GM21825 (cell line): ENCODE measurements at regions not wholly inside any gene's neighbourhood (a gene's known extent, or its start where the extent isn't known, plus 50 kb on each side); places are given as distances from the start of the nearest gene placed in this dataset.

ENCODE experiments used
- ATAC-seq: cut with Tn5 transposase; IDR thresholded peaks from one replicate; pipeline ENCODE4 v1.9.1; 2021; ENCODE audit warnings: mild to moderate bottlenecking, moderate library complexity; ENCODE audit not compliant: unreplicated experiment

DNA sequence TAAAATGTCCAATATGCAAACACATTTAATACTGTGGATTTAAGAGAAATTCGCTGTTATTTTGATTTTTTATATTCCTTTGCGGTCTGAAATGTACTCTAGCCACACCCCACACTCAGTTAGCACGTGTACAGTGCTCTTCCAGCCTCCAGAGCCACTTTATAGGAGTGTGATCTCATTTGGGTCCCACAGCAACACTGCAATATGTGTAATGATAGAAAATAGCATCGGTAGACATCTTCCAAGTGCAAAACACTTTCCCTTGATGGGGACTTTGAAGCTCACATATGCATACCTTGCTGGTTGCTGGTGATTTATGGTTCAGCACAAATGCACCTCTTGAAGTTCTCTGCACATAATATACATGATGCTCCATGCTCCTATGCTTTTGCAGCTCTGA is 148.3 kb downstream of the GAS1 start:
- ATAC-seq, result no peak

DNA sequence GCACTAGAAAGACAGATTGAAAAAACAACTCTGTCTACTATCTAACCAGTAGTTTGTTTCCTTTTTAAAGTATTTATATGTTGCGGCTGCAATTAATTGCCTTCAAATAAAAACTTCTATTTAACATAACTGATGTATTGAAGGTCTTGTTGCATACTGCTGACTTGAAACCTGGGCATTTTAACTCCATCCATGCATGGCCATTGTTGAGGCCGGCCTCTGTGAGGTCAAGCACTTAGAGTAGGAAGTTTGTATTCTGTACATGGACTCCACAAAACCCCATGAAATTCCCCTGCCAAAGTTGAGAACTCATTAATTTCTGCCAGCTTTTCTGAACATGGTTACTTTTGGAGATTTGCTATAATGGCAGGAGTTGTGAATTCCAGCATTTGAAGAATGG is 150.6 kb downstream of the GAS1 start:
- ATAC-seq, result no peak

DNA sequence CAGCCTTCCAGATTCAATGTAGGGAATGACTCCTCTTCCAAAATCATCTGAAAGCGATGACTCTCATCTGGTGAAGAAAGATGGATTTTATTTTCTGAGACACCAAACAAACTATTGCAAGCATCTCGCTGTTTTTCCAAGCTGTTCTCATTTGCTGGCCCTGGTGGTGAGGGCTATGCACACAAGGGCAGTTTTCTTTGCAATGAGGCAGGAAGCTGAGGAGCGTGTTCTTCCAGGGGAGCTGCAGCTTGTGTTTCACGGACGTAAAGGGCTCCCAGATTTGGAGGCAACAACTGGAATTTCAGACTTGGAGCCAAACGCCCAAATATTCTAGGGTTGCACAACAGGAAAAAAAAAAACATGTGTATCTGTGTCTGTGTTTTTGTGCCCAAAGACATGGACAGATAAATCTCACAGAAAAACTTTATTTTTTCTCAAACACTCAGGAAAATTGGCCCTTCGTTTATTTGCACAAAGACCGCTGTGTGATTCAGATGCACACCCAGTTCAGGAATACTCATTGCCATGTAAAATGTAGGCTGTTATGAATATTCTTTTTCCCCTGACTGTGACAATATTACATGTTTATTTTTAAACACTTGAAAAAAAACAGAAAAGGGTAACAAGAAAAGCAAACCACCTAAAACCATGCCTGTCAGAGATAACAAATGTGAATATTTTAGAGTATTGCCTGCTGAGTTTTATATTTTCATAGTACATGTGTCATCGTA is 151.3 kb downstream of the GAS1 start:
- no peak for ATAC-seq

DNA sequence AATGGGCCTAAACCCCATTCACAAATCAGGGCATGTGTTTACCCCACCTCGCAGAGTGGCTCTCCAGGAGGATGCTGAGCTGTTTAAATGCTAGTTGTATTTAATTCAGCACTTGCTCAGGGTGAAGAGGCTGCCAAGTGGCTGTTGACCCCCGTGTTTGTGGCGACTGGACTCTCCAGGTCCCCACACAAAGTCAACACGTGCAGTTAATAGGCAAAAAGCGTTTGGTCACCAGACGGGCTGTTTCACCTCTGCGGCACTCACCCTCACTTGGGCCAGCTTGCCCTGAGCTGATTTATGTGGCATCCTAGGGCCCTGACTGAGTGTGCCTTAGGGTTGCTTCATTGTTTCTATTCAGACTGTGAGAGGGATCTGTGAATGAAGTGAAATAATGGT is 152.3 kb downstream of the GAS1 start:
- ATAC-seq, result no peak

DNA sequence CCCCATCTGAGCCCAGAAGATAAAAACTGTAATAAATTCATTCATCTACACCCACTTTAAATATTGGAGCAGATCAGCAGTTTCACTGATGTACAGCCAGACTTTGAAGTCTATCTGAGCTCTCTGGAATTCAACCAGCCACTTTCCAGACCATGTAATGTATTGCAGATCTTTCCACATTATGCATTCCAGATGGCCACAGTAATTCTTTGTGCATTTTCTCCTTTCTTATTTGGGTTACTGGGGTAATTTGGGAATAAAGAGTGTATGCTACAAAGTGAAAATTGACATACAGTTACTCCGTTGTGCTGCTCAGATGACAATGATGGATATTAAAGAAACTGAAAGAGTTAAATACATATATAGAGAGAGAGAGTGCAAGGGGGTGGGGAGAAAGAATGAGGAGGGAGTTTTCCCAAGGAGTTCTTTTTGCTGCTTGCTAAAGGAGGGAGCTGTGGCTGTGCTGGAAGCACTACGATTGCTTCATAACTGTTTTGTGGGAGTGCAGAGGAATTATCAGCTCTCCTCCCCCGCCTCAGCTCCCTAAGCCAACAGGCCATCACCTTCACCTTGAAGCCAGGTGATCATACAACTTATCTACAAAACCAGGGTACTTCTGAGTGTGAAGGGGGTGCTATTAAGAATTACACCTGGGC is 152.8 kb downstream of the GAS1 start:
- ATAC-seq, result no peak

DNA sequence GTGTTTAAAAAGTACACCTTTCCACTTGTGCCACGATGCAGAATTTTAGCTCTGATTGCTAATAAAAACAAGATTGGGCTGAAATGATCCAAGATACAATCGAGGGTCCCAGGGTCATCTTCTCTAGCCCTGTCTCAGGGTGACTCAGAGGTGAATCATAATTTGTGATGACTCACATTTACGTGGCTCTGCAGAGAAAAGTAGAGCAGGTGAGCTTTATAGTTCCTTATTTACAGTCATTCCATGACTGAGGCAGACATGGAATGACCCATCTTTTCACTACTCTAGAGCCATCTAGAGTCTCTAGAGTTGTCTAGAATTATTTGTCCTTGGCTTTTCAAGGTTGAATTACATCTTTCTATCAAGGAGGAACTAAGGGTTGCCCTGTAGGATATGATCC is 155.2 kb downstream of the GAS1 start:
- ATAC-seq, result no peak

DNA sequence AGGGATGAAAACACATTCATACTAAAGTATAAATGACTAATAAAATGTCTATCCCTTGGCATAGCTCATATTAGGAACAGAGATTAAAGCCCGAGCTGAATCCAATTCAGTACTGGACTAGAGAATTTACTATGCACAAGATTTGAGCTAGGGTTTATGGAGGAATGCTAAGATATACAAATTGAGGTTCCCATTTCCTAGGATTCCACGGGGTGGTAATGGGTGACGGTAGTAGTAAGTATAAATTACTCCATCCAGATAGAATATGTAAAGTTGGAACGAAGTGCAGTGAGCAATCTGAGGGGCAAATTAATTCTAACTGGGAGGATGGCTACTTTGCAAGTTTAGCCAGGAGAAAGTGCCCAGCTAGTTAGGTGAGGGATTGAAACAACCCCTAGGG is 156.5 kb downstream of the GAS1 start:
- ATAC-seq, result no peak

DNA sequence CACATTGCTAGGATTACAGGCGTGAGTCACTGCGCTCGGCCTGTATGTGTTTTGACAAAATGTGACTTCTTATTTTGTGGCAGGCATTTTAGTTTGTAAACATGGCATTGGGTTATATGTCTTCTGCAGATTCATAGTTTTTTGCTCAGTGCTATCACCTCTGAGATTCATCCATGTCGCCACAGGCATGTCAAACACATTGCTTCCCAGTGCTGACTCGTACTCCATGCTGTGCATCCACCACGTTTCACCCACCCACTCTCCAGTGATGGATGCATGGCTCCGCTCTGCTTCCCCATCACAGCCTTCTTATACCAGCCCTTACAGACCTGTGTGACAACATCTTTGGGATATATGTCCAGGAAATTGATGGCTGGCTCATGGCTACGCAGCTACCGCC is 158.8 kb downstream of the GAS1 start:
- ATAC-seq, result no peak

DNA sequence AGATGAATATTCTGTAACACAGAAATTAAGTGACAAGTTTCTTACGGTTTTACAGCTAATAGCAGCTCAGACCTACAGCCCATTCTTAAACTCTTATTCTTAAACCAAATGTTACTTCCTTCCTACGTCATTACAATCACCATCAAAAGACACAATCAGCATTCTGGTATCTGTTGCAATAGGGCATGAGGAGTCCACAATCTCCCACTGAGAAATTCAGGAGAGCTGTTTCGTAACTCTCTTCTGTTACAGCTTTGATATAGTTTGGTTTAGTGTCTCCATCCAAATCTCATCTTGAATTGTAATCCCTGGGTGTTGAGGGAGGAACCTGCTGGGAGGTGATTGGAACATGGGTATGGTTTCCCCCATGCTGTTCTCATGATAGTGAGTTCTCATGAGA is 163.4 kb downstream of the GAS1 start:
- no peak for ATAC-seq

DNA sequence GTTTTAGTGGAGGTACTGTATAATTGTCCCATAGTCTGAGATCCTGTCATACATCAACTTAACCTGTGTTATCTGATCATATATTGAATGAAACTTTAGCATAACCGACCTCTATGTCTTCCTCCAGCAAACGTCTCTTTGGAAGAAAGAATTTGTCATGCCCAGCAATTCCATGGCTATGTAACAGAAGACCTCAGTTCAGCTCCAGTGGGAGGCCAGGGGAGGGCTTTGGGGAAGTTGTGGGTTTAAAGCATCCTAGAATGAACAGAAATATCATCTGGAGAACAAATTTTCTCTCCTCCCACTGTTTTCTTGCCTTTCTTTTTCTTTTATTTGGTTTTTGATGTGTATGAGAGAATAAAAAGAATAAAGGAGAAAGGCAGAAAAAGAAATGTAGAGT is 164.5 kb downstream of the GAS1 start:
- no peak for ATAC-seq

DNA sequence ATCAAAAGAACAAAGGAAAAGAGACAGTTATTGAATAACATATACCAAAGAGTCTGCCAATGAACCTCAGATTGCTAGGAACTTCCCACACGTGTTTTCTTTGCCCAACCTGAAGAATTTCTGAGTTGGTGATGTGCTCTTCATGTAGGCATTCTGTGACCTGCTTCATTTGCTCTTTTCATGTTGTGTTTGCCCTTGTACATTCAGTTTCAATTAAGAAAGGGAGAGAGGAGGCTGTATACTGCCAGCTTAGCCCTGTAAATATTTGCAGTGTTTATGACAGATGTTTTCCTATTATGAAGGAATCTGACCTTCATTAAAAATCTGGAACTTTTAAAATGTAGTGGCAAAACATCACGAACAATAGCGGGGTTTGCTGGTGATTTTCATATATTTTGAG is 168.5 kb downstream of the GAS1 start:
- ATAC-seq, result no peak

DNA sequence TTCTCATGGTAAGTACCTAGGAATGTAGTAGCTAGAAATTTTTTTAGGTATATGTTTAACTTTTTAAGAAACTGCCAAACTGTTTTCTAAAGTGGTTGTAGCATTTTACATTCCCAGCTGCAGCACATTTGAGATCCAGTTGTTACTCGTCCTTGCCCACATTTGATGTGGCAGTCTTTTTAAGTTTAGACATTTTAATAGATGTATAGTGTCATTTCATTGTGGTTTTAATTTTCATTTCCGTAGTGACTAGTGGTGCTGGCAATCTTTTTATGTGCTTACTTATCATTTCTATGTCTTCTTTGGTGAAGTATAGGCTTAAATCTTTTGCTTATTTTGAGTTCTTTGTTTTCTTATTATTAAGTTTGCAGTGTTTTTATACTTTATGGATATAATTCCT is 171.6 kb downstream of the GAS1 start:
- ATAC-seq, result no peak

DNA sequence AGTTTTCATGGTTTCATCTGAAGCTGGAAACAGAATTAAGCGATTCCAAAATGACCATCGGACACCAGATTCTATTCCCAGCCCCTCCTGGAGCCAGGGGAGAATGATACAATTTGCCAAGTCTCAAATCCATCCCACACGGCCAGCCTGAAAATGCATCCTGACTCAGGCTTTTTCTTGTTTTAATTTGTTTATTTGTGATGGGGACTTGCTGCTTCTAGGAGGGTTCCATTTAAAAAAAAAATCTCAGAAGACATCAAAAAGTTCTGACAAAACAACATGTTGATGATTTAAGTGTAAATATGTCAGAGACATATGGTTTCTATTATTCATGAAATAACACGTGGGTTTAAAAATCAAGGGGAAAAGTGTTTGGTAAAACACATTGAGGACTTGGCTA is 173.2 kb downstream of the GAS1 start:
- no peak for ATAC-seq

DNA sequence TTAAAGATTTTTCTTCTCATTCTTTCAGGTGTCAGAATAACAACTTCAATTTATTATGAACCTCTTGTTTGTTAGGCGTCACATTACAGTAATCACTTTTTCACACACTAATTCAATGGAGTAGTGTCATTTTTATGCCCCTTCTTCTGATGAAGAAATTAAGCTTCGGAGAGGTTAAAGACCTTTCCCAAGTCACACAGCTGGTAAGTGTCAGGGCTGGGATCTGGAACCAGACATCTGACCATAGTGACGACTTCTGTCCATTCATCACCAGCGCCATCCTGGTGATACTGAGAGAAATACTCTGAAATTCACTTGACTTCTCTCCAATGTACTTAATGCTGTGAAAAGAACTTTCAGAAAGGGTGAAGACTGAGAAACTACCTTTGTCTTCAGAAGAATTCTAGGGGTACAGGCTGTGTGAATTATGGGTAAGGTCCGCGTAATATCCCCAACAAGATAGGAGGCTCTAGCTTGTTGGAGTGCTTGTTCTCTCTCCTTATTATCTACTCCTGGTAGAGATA is 173.8 kb downstream of the GAS1 start:
- no peak for ATAC-seq

DNA sequence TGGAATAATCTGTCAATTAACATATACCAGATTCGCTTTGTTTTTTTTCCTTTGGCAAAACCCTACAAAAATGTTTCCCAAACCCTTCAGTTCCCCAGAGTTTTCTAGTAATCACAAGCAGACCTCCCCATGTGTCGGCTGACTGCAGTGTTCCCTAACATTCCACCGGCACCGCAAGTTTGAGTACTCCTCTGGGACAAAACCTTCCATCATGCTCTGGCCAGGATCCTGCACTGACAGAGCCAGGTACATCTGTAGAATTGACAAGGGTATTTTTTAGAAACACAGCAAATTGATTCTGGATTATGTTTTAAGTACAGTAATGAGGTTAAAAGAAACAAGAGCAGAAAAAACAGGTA is 174.7 kb downstream of the GAS1 start:
- no peak for ATAC-seq

DNA sequence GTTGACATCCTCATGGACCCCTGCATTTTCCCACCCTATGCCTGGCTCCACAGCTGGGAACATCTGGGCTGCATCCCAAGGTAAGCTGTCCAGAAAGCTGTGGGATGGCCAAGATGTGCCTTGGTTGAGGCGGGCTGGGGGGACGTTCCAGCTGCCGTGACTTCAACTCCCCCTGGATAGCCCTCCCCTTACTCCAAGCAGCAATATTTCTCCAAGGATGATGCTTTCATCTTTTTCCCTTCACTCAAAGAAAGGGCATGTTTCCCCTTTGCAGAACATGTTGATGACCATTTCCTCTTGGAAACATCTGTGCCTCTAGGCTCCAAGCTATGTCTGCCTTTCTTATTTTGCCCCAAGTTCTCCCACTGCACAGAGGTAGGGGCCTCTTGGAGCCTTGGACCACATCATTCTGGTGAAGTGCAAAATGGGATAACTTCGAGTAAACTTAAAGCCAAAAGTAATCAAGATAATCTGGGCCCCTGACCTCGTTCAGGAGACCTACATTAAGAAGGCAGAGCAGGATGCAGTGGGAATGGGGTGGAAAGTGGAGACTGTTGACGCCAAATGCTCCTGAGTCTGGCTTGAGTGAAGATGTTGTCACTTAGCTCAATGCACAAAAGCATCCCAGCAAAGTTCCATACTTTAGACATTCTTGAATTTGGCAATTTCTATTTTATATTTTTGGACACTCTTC is 175.2 kb downstream of the GAS1 start:
- ATAC-seq, result no peak

DNA sequence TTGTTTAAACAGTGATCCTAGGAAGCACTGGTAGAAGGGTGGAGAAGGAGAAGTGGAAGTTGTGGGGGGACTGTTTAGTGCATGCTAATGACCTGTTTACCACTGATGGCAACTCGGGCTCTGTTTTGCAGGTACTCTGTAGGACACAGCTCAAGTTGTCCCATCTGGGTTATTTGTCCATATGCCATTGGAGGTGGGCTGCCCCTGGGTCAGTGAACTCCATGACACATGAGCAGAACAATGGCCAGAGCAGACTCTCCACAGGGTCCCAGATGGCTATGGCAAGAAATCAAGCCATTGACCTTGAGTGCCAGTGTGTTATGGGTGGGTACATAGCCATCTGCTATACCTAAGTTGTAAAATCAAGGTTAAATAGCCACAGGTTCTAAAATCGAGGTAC is 175.9 kb downstream of the GAS1 start:
- no peak for ATAC-seq

DNA sequence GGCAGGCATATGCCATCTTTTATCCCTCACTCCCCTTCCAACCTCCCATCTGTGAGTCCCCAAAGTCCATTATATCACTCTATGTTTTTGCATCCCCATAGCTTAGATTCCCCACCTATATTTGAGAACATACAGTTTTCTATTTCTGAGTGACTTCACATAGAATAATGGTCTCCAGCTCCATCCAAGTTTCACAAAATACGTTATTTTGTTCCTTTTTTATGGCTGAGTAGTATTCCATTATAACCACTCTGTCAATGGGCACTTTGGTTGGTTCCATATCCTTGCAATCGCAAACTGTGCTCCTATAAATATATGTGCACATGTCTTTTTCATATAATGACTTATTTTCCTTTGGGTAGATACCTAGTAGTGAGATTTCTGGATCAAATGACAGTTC is 178.6 kb downstream of the GAS1 start:
- no peak for ATAC-seq

DNA sequence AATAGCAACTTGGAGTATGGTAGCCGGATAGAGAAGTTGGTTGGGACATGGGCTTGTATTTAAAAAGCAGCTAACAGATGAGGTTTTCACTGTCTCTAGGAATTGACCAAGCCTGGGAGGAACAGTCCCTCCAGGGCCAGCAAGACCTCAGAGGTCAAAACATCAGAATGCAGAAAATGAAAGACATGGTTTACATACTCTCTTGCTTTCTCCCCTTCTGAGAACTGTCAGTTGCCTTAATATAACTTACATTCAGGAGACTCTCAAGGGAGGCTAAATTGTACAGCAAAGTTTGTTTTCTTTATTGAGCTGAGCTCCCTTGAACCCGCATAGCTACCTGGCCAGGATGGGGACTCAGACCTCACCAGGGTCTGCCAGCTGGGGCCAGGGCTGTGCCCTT is 179.3 kb downstream of the GAS1 start:
- no peak for ATAC-seq

DNA sequence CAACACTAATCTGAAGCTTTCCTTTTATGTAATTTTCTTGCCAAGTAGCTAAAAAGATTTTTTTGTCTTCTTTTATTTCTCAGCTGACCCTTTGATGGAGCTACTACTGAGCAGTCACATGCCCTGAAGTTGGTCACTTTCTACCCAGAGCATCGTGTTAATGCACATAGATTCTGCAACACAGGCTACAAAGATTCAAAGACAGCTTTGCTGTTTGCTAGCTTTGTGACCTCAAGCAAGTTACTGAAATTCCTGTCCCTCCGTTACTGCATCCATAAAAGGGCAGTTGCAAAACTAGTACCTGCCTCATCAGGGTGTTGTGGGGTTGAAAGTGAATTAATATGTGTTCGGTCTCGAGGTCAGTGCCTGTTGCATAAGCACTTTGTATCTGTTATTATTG is 179.9 kb downstream of the GAS1 start:
- no peak for ATAC-seq

DNA sequence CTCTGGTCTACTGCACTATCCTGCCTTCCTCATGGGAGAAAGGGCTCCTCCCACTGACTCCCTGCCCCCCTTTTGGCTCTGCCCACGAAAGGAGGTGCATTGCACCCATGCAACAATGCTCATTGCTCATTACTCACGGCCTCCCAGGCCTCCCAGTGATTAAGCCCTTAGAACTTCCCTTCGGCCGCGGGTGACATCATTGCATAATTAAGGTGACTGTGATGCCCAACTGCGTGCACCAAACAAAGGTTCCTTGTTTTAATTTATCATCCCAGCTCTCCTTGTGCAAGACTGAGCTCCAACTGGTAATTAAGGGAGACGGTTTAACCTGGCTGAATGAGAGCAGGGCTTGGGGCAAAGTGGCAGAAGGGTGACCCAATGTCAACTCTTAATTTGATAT is 180.4 kb downstream of the GAS1 start:
- ATAC-seq, result no peak

DNA sequence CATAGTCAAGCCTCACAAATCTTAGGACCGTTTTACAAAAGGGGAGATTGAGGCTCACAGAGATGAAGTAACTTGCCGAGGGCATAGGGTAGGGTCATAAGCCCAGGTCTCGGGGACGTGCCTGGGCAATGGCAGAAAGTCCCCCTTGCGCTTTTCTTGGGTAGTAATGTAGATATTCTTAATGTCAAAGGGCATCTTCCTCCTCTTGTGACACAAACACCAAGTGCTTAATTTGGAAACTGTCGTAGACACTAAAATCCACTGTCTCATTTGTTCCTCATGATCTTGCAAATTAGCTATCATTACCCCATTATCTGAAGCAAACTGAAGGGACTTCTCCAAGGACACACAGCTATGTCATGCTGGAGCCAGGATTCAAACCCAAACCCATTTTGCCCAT is 180.8 kb downstream of the GAS1 start:
- no peak for ATAC-seq
